Stimulated activated naive CD8-positive, alpha-beta T cell treated with anti-CD3 and anti-CD28 coated beads, Interleukin-15, amount 100 ng/mL, for 72 hours (primary cell): ENCODE measurements at regions not wholly inside any gene's neighbourhood (a gene's known extent, or its start where the extent isn't known, plus 50 kb on each side); places are given as distances from the start of the nearest gene placed in this dataset.

Experiments used
- ATAC-seq: fragments of 150-1000 bp; cut with Tn5 transposase; 2 replicates; pipeline ENCODE4 v1.10.0; 2021; ENCODE audit warnings: mild to moderate bottlenecking, moderate library complexity
- DNase-seq, 2 donors: peaks; one replicate each; pipeline ENCODE4 v3.0.0; 2021 to 2022
- H3K27ac Mint-ChIP-seq, 2 donors: one replicate each; pipeline ENCODE4 v1.8.0; 2022; ENCODE audit warnings: mild to moderate bottlenecking in 2 of 2, mixed read lengths in 2 of 2, moderate library complexity in 2 of 2
- H3K27me3 Mint-ChIP-seq: one replicate; pipeline ENCODE4 v1.8.0; 2022; ENCODE audit warnings: mixed read lengths
- H3K4me1 Mint-ChIP-seq: one replicate; pipeline ENCODE4 v1.8.0; 2022; ENCODE audit warnings: mild to moderate bottlenecking, mixed read lengths
- H3K4me3 Mint-ChIP-seq, 2 donors: one replicate each; pipeline ENCODE4 v1.8.0; 2022; ENCODE audit warnings: mild to moderate bottlenecking in 2 of 2, mixed read lengths in 2 of 2, moderate library complexity in 1 of 2
- H3K9me3 Mint-ChIP-seq, 2 donors: one replicate each; pipeline ENCODE4 v1.8.0; 2022; ENCODE audit warnings: mixed read lengths in 2 of 2

GRCh38 chr10:88066876-88067275 lies 203.5 kb downstream of the PTEN start:
- ATAC-seq (no peak), DNase-seq (no peak)
- no peak overlapping the region for H3K27ac Mint-ChIP-seq
- no peaks in the 10 kb centered on the region for H3K9me3 Mint-ChIP-seq
- H3K27me3 Mint-ChIP-seq, result no peaks in the 10 kb centered on the region
- H3K4me1 Mint-ChIP-seq, result peaks cover 54% of the 10 kb centered on the region
- H3K4me3 Mint-ChIP-seq, result peak overlapping the region; percentile 24 to 43

GRCh38 chr10:88067737-88068136 lies 204.3 kb downstream of the PTEN start:
- Mint-ChIP-seq H3K9me3 (no peaks in the 10 kb centered on the region), H3K27ac (no peak overlapping the region), H3K4me3 (no peak overlapping the region), H3K27me3 (no peaks in the 10 kb centered on the region), H3K4me1 (peaks cover 57% of the 10 kb centered on the region)
- ATAC-seq (no peak), DNase-seq (no peak)

- no peak overlapping the region for H3K4me3 Mint-ChIP-seq
- ATAC-seq, result no peak
- no peak for DNase-seq
- no peaks in the 10 kb centered on the region for H3K9me3 Mint-ChIP-seq
- peaks cover 43% of the 10 kb centered on the region for H3K4me1 Mint-ChIP-seq
- H3K27ac Mint-ChIP-seq, result no peak overlapping the region
- H3K27me3 Mint-ChIP-seq, result no peaks in the 10 kb centered on the region
Measured at GRCh38 chr10:88069338-88069737, 205.9 kb downstream of the PTEN start.

- DNase-seq (no peak), ATAC-seq (no peak)
- no peaks in the 10 kb centered on the region for H3K9me3 Mint-ChIP-seq
- no peaks in the 10 kb centered on the region for H3K27me3 Mint-ChIP-seq
- no peak overlapping the region for H3K27ac Mint-ChIP-seq
- peaks cover 33% of the 10 kb centered on the region for H3K4me1 Mint-ChIP-seq
- H3K4me3 Mint-ChIP-seq, result no peak overlapping the region
Measured at GRCh38 chr10:88070080-88070880, 206.9 kb downstream of the PTEN start.

DNA sequence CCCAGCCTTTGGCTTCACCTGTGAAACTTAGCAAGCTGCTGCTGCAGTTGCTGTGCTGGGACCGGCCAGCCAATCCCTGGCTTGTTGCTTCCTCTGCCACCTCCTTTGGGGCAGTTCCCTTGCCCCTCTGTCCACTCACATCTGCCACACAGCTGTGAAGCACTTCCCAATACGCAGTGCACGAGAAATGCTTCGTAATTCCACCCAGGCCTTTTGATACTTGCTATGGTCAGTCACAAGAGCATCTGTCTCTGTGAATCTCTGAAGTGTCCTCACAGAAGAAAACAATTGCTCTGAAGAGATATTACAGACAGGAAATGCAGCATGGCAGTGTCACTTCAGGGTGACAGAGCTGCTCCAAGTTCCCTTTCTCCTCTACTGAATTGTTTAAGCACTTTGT lies 208.5 kb downstream of the PTEN start:
- Mint-ChIP-seq H3K27me3 (no peaks in the 10 kb centered on the region), H3K9me3 (peaks cover 0 to 5% of the 10 kb centered on the region in 2 donors), H3K4me1 (peaks cover 26% of the 10 kb centered on the region), H3K27ac (peak overlapping the region in 1 of 2 donors; percentile 5), H3K4me3 (no peak overlapping the region)
- ATAC-seq, result no peak
- DNase-seq, result no peak

DNA sequence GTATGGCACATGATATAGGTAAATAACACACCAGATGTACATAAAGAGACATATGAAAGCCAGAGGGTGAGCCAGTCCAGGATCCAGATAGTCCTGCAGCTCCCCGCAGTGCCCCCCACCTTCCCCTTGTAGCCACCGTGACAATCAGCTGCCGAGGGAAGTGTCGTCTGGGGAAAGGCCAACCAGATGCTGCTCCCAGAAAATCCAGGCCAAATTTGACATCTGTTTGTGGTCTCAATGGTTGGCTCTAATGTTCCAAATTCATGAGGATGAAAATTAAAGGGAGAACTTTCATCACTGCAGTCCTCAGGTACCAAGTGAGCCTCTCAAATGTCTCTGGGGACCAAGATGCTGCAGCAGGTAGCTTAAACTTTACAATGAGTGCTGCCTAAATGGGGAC lies 210.3 kb downstream of the PTEN start:
- H3K27me3 Mint-ChIP-seq, result no peaks in the 10 kb centered on the region
- no peak overlapping the region for H3K4me3 Mint-ChIP-seq
- no peak for ATAC-seq
- H3K27ac Mint-ChIP-seq, result no peak overlapping the region
- H3K4me1 Mint-ChIP-seq, result peaks cover 16% of the 10 kb centered on the region
- H3K9me3 Mint-ChIP-seq, result peaks cover 0 to 12% of the 10 kb centered on the region in 2 donors
- no peak for DNase-seq

GRCh38 chr10:88074971-88075370 lies 211.5 kb downstream of the PTEN start:
- H3K27me3 Mint-ChIP-seq, result no peaks in the 10 kb centered on the region
- H3K4me3 Mint-ChIP-seq, result no peak overlapping the region
- ATAC-seq (no peak), DNase-seq (no peak)
- H3K4me1 Mint-ChIP-seq, result peaks cover 16% of the 10 kb centered on the region
- H3K9me3 Mint-ChIP-seq, result peaks cover 0 to 12% of the 10 kb centered on the region in 2 donors
- H3K27ac Mint-ChIP-seq, result no peak overlapping the region

GRCh38 chr10:88076027-88076880 lies 212.8 kb downstream of the PTEN start:
- no peaks in the 10 kb centered on the region for H3K27me3 Mint-ChIP-seq
- H3K9me3 Mint-ChIP-seq, result peaks cover 0 to 12% of the 10 kb centered on the region in 2 donors
- ATAC-seq (peak; percentile 60), DNase-seq (no peak)
- no peak overlapping the region for H3K4me3 Mint-ChIP-seq
- no peak overlapping the region for H3K27ac Mint-ChIP-seq
- peaks cover 16% of the 10 kb centered on the region for H3K4me1 Mint-ChIP-seq

GRCh38 chr10:88077977-88078376 lies 214.6 kb downstream of the PTEN start:
- peaks cover 0 to 12% of the 10 kb centered on the region in 2 donors for H3K9me3 Mint-ChIP-seq
- DNase-seq, result no peak
- H3K4me3 Mint-ChIP-seq, result no peak overlapping the region
- no peak for ATAC-seq
- H3K27me3 Mint-ChIP-seq, result no peaks in the 10 kb centered on the region
- no peak overlapping the region for H3K27ac Mint-ChIP-seq
- peaks cover 9% of the 10 kb centered on the region for H3K4me1 Mint-ChIP-seq

DNA sequence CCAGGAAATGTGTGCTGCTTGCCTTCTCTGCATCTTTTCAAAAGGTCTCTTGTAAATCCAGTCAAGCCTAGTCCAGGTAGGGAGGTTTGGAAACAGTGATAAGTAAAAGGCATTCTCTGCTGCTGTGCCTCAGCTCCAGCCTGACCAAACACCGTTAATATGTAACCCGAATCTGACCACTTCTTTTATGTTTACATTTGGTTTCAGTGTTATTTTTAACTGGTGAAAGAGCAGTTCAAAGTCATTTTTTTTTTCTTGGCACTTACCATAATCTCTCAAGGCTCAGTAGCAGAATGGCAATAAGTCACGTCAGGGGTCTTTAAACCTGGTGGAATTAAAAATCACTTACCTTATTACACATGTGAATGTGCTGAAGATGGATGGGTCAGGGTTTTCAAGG lies 216.8 kb downstream of the PTEN start:
- no peaks in the 10 kb centered on the region for H3K27me3 Mint-ChIP-seq
- H3K9me3 Mint-ChIP-seq, result peaks cover 0 to 12% of the 10 kb centered on the region in 2 donors
- DNase-seq (no peak), ATAC-seq (no peak)
- H3K4me3 Mint-ChIP-seq, result no peak overlapping the region
- H3K4me1 Mint-ChIP-seq, result peaks cover 9% of the 10 kb centered on the region
- no peak overlapping the region for H3K27ac Mint-ChIP-seq

DNA sequence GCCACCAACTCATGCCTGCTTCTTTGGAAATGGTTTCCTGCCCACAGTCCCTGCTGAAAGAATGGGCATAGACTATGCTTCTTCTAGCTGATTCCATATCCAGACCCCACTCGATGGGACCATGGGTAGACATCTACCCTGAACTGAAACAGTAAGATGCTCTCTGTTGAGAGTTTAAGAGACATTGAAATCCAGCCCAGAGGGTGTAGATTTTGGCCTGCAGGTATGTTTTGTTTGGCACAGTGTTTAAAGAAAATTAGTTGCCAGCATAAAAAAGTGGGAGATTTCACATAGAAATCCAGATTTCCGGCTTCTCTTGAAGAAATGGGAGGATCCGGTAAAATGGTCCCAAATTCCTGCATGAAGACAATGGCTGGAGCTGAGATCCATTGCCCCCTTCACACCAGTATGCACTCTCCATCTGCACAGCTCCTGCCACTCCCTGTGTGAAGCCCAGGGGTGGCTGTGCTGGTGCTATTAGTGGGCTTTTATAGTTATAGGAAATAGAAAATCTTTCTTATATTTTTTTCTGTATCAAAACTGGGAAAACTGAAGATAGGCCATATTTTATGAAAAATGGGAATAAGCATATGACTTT lies 218.1 kb downstream of the PTEN start:
- Mint-ChIP-seq H3K27ac (no peak overlapping the region), H3K9me3 (peaks cover 0 to 7% of the 10 kb centered on the region in 2 donors), H3K4me3 (no peak overlapping the region), H3K4me1 (no peaks in the 10 kb centered on the region), H3K27me3 (no peaks in the 10 kb centered on the region)
- no peak for ATAC-seq
- no peak for DNase-seq

DNA sequence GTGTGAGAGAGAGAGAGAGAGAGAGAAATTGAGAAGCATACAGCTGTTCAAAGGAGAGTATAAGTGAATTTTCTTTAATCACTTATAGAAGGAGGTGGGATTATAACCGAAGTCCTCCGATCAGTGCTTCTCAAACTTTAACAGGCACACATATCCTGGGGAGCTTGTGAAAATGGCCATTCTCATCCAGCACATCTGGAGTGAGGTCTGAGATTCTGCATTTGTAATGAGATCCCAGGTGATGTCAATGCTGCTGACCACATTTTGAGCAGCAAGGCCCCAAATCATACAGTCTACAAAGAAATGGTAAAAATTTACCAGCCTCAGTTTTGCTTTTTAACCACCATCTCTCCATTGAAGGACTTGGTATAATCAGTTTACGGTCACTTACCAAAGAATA lies 219.0 kb downstream of the PTEN start:
- Mint-ChIP-seq H3K27me3 (peaks cover 3% of the 10 kb centered on the region), H3K4me3 (no peak overlapping the region), H3K4me1 (no peaks in the 10 kb centered on the region), H3K9me3 (peaks cover 0 to 6% of the 10 kb centered on the region in 2 donors), H3K27ac (no peak overlapping the region)
- DNase-seq (no peak), ATAC-seq (no peak)

GRCh38 chr10:88082806-88083596 lies 219.6 kb downstream of the PTEN start:
- H3K27me3 Mint-ChIP-seq, result peaks cover 7% of the 10 kb centered on the region
- H3K27ac Mint-ChIP-seq, result no peak overlapping the region
- DNase-seq (no peak), ATAC-seq (no peak)
- H3K4me3 Mint-ChIP-seq, result no peak overlapping the region
- no peaks in the 10 kb centered on the region for H3K9me3 Mint-ChIP-seq
- no peaks in the 10 kb centered on the region for H3K4me1 Mint-ChIP-seq

- DNase-seq, result no peak
- Mint-ChIP-seq H3K4me1 (no peaks in the 10 kb centered on the region), H3K27ac (no peak overlapping the region), H3K27me3 (peaks cover 7% of the 10 kb centered on the region), H3K9me3 (no peaks in the 10 kb centered on the region), H3K4me3 (no peak overlapping the region)
- no peak for ATAC-seq
Measured at GRCh38 chr10:88083597-88083989, 220.2 kb downstream of the PTEN start.
